HEK293 (cell line): ENCODE measurements at regions not wholly inside any gene's neighbourhood (a gene's known extent, or its start where the extent isn't known, plus 50 kb on each side); places are given as distances from the start of the nearest gene placed in this dataset.

Experiments
- CTCF ChIA-PET: fragments of 350-600 bp; formaldehyde crosslinking; extraction: SDS; loops from one replicate; lab custom pipeline; 2021; ENCODE audit warnings: antibody characterized with exemption; lab: Yijun Ruan, JAX
- POLR2A ChIA-PET: fragments of 300-600 bp; formaldehyde crosslinking; extraction: SDS; loops from one replicate; lab custom pipeline; 2020; ENCODE audit warnings: antibody characterized with exemption, inconsistent platforms; lab: Yijun Ruan, JAX
- H3K27ac ChIP-seq: fragments of 200-500 bp; sonication (Bioruptor generic); 2 replicates; pipeline ENCODE4 v1.5.1; 2014; ENCODE audit warnings: low read depth, low read length, control low read depth, inconsistent platforms; ENCODE audit errors: extremely low read depth
- H3K36me3 ChIP-seq, 2 experiments: fragments of 200-500 bp in 1 of 2; sonication (Bioruptor generic) in 1 of 2; 1 replicate in 1 of 2; 2 replicates in 1 of 2; pipeline ENCODE4 v1.5.1; 2014 to 2017; ENCODE audit warnings: inconsistent platforms in 2 of 2, low read length in 2 of 2; ENCODE audit not compliant: control insufficient read depth in 2 of 2, insufficient read depth in 1 of 2
- H3K4me1 ChIP-seq: fragments of 200-500 bp; sonication (Bioruptor generic); 2 replicates; pipeline ENCODE4 v1.5.1; 2014; ENCODE audit warnings: mild to moderate bottlenecking, low read length, inconsistent platforms; ENCODE audit not compliant: control insufficient read depth, insufficient read depth
- H3K4me3 ChIP-seq: 2 replicates; pipeline ENCODE4 v1.5.1; 2011; ENCODE audit warnings: low read depth, mild to moderate bottlenecking, control low read depth, low read length, moderate library complexity
- H3K9me3 ChIP-seq: fragments of 200-500 bp; sonication (Bioruptor generic); 2 replicates; pipeline ENCODE4 v1.5.1; 2014; ENCODE audit warnings: low read depth, low read length, inconsistent platforms; ENCODE audit not compliant: control insufficient read depth, insufficient read depth
- CTCF ChIP-seq: fragments of 450-650 bp; formaldehyde crosslinking; IDR thresholded peaks from 2 replicates; pipeline ENCODE4 v1.5.1; 2016; ENCODE audit warnings: missing biosample characterization, missing genetic modification characterization
- ELK4 ChIP-seq: IDR thresholded peaks from 2 replicates; pipeline ENCODE4 v1.6.1; 2011; ENCODE audit warnings: mild to moderate bottlenecking, low read depth, low read length, borderline replicate concordance
- GLIS1 ChIP-seq: fragments of 450-650 bp; formaldehyde crosslinking; IDR thresholded peaks from 2 replicates; pipeline ENCODE4 v1.5.1; 2016; ENCODE audit warnings: missing biosample characterization, missing genetic modification characterization
- GLIS2 ChIP-seq: fragments of 450-650 bp; formaldehyde crosslinking; IDR thresholded peaks from 2 replicates; pipeline ENCODE4 v1.5.1; 2016; ENCODE audit warnings: missing biosample characterization, missing genetic modification characterization
- MEIS1 ChIP-seq: sonication (generic); formaldehyde crosslinking; IDR thresholded peaks from 2 replicates; pipeline ENCODE4 v1.8.1; 2022; ENCODE audit warnings: missing genetic modification reagents, mild to moderate bottlenecking, borderline replicate concordance
- REST ChIP-seq: fragments of 450-650 bp; formaldehyde crosslinking; IDR thresholded peaks from 2 replicates; pipeline ENCODE4 v1.5.1; 2016; ENCODE audit warnings: missing biosample characterization, missing genetic modification characterization
- SP3 ChIP-seq: fragments of 450-650 bp; formaldehyde crosslinking; IDR thresholded peaks from 2 replicates; pipeline ENCODE4 v1.5.1; 2016; ENCODE audit warnings: missing biosample characterization, missing genetic modification characterization
- ZBTB21 ChIP-seq: fragments of 450-650 bp; formaldehyde crosslinking; IDR thresholded peaks from 2 replicates; pipeline ENCODE4 v1.5.1; 2017; ENCODE audit warnings: missing biosample characterization, missing genetic modification characterization
- ZEB2 ChIP-seq: fragments of 450-650 bp; formaldehyde crosslinking; IDR thresholded peaks from 2 replicates; pipeline ENCODE4 v1.5.1; 2016; ENCODE audit warnings: missing biosample characterization, missing genetic modification characterization
- ZNF138 ChIP-seq: fragments of 450-650 bp; formaldehyde crosslinking; IDR thresholded peaks from 2 replicates; pipeline ENCODE4 v1.5.1; 2016; ENCODE audit warnings: missing biosample characterization, missing genetic modification characterization, borderline replicate concordance
- ZNF16 ChIP-seq: fragments of 450-650 bp; formaldehyde crosslinking; IDR thresholded peaks from 2 replicates; pipeline ENCODE4 v1.5.1; 2016; ENCODE audit warnings: low read depth, missing biosample characterization, missing genetic modification characterization
- ZNF174 ChIP-seq: fragments of 450-650 bp; formaldehyde crosslinking; IDR thresholded peaks from 2 replicates; pipeline ENCODE4 v1.5.0; 2017; ENCODE audit warnings: missing biosample characterization, mild to moderate bottlenecking, missing genetic modification characterization
- ZNF202 ChIP-seq: fragments of 450-650 bp; formaldehyde crosslinking; IDR thresholded peaks from 2 replicates; pipeline ENCODE4 v1.5.1; 2016; ENCODE audit warnings: missing biosample characterization, missing genetic modification characterization, borderline replicate concordance
- ZNF571 ChIP-seq: fragments of 450-650 bp; formaldehyde crosslinking; IDR thresholded peaks from 2 replicates; pipeline ENCODE4 v1.5.0; 2017; ENCODE audit warnings: missing biosample characterization, missing genetic modification characterization
- ZNF626 ChIP-seq: fragments of 450-650 bp; sonication (Bioruptor Pico); formaldehyde crosslinking; IDR thresholded peaks from 2 replicates; pipeline ENCODE4 v1.5.1; 2018; ENCODE audit warnings: missing biosample characterization, missing genetic modification characterization, inconsistent platforms
- ZNF701 ChIP-seq: fragments of 450-650 bp; formaldehyde crosslinking; IDR thresholded peaks from 2 replicates; pipeline ENCODE4 v1.5.1; 2016; ENCODE audit warnings: missing biosample characterization, missing genetic modification characterization
- ZNF777 ChIP-seq: fragments of 450-650 bp; formaldehyde crosslinking; IDR thresholded peaks from 2 replicates; pipeline ENCODE4 v1.5.1; 2017; ENCODE audit warnings: missing biosample characterization, missing genetic modification characterization, borderline replicate concordance
- ZNF830 ChIP-seq: fragments of 450-650 bp; IDR thresholded peaks from 2 replicates; pipeline ENCODE4 v1.5.0; 2018; ENCODE audit warnings: missing biosample characterization, missing genetic modification characterization, low read depth, mild to moderate bottlenecking, moderate library complexity
- ZSCAN5A ChIP-seq: fragments of 450-650 bp; formaldehyde crosslinking; IDR thresholded peaks from 2 replicates; pipeline ENCODE4 v1.5.1; 2016; ENCODE audit warnings: missing biosample characterization, missing genetic modification characterization
- ZXDB ChIP-seq: fragments of 450-650 bp; formaldehyde crosslinking; IDR thresholded peaks from 2 replicates; pipeline ENCODE4 v1.5.1; 2016; ENCODE audit warnings: missing biosample characterization, missing genetic modification characterization

- TF ChIP-seq ZNF830 (no peak), MEIS1 (CRISPR knock-in tag) (no peak), REST (tag by site-specific recombination) (no peak), ZNF138 (tag by site-specific recombination) (no peak), SP3 (no peak), GLIS1 (tag by site-specific recombination) (no peak), ZNF777 (tag by site-specific recombination) (no peak), ZSCAN5A (tag by site-specific recombination) (no peak), ZNF571 (tag by site-specific recombination) (no peak), ZNF626 (tag by site-specific recombination) (no peak), GLIS2 (tag by site-specific recombination) (no peak), CTCF (tag by site-specific recombination) (no peak), ZNF174 (tag by site-specific recombination) (no peak), ZXDB (tag by site-specific recombination) (no peak), ELK4 (no peak), ZNF701 (tag by site-specific recombination) (no peak), ZNF16 (tag by site-specific recombination) (no peak), ZBTB21 (tag by site-specific recombination) (no peak), ZEB2 (no peak), ZNF202 (tag by site-specific recombination) (no peak)
- no peaks in the 10 kb centered on the region for H3K36me3 ChIP-seq
- H3K4me3 ChIP-seq, result no peak overlapping the region
- no peaks in the 10 kb centered on the region for H3K4me1 ChIP-seq
- H3K27ac ChIP-seq, result no peak overlapping the region
- no peaks in the 10 kb centered on the region for H3K9me3 ChIP-seq
- ChIA-PET CTCF (no interaction called here), POLR2A (no interaction called here)
Measured at GRCh38 chr10:58106211-58107035, 161.3 kb downstream of the IPMK start.
